Chondrocyte (in vitro differentiated cells): ENCODE measurements at regions not wholly inside any gene's neighbourhood (a gene's known extent, or its start where the extent isn't known, plus 50 kb on each side); places are given as distances from the start of the nearest gene placed in this dataset.

Experiments
- DNase-seq: peaks from one replicate; pipeline ENCODE4 v3.0.0; 2021; ENCODE audit warnings: mixed read lengths, low spot score
- H3K27ac Mint-ChIP-seq: one replicate; pipeline ENCODE4 v1.8.0; 2021; ENCODE audit warnings: mild to moderate bottlenecking, moderate library complexity, mixed read lengths; ENCODE audit not compliant: unreplicated experiment
- H3K27me3 Mint-ChIP-seq: 2 replicates; pipeline ENCODE4 v1.8.0; 2021; ENCODE audit warnings: low read depth, mixed read lengths
- H3K36me3 Mint-ChIP-seq: 2 replicates; pipeline ENCODE4 v1.8.0; 2021; ENCODE audit warnings: low read depth, mixed read lengths
- H3K4me1 Mint-ChIP-seq: 2 replicates; pipeline ENCODE4 v1.8.0; 2021; ENCODE audit warnings: low read depth, mild to moderate bottlenecking, mixed read lengths
- H3K4me3 Mint-ChIP-seq: one replicate; pipeline ENCODE4 v1.8.0; 2021; ENCODE audit warnings: mild to moderate bottlenecking, moderate library complexity, mixed read lengths; ENCODE audit not compliant: unreplicated experiment
- H3K9me3 Mint-ChIP-seq: 2 replicates; pipeline ENCODE4 v1.8.0; 2021; ENCODE audit warnings: low read depth, mixed read lengths
- TF ChIP-seq, protein P1 (sequence below): fragments of 200-600 bp; sonication (generic); IDR thresholded peaks from 2 replicates; pipeline ENCODE4 v1.5.0; 2021; ENCODE audit warnings: antibody characterized with exemption, mild to moderate bottlenecking, moderate library complexity

DNA sequence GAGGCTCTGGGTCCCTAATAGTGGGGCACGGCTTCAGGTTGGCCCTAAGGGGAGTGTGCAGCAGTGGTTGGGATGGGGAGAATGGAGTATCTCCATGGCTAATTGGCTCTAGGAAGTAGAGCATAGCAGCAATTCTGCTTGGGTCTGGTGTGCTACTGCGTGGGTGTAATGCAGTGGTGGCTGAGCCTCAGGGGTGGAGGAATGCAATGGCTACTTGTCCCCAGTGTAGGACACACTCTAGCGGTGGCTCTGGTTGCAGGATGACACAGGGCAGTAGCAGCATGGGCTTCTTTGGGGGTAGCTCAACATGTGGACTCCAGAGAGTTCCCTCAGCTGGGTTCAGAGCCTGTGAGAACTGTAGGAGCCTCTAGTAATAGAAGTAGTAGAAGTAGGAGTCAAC lies 91.2 kb upstream of the FAM78B start:
- Mint-ChIP-seq H3K27ac (no peak overlapping the region), H3K4me1 (no peaks in the 10 kb centered on the region), H3K4me3 (no peak overlapping the region), H3K27me3 (no peaks in the 10 kb centered on the region), H3K36me3 (no peaks in the 10 kb centered on the region), H3K9me3 (peaks cover 30% of the 10 kb centered on the region)
- DNase-seq: no peak
- TF ChIP-seq, protein P1, sequence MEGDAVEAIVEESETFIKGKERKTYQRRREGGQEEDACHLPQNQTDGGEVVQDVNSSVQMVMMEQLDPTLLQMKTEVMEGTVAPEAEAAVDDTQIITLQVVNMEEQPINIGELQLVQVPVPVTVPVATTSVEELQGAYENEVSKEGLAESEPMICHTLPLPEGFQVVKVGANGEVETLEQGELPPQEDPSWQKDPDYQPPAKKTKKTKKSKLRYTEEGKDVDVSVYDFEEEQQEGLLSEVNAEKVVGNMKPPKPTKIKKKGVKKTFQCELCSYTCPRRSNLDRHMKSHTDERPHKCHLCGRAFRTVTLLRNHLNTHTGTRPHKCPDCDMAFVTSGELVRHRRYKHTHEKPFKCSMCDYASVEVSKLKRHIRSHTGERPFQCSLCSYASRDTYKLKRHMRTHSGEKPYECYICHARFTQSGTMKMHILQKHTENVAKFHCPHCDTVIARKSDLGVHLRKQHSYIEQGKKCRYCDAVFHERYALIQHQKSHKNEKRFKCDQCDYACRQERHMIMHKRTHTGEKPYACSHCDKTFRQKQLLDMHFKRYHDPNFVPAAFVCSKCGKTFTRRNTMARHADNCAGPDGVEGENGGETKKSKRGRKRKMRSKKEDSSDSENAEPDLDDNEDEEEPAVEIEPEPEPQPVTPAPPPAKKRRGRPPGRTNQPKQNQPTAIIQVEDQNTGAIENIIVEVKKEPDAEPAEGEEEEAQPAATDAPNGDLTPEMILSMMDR: no peak

DNA sequence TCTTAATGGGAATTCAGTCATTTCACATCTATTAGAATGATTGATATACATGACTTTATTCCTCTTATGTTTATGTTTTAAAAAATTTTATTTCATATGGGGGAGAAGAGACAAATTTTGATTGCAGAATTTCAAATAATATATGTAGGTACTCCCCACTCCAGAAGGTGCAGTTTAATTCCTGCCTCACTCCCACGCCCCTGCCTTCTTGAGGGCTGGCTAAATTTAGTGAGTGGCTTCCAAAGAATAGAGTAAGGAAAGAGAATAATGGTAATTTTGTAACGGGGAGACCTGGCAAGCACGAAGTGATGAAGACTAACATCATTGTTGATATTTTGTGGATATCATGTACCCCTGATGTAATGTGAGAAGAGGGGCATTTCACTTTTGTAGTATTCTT lies 94.7 kb upstream of the FAM78B start:
- Mint-ChIP-seq H3K4me3 (no peak overlapping the region), H3K36me3 (no peaks in the 10 kb centered on the region), H3K9me3 (peaks cover 10% of the 10 kb centered on the region), H3K27ac (no peak overlapping the region), H3K4me1 (no peaks in the 10 kb centered on the region), H3K27me3 (no peaks in the 10 kb centered on the region)
- TF ChIP-seq, protein P1: no peak
- DNase-seq: no peak

DNA sequence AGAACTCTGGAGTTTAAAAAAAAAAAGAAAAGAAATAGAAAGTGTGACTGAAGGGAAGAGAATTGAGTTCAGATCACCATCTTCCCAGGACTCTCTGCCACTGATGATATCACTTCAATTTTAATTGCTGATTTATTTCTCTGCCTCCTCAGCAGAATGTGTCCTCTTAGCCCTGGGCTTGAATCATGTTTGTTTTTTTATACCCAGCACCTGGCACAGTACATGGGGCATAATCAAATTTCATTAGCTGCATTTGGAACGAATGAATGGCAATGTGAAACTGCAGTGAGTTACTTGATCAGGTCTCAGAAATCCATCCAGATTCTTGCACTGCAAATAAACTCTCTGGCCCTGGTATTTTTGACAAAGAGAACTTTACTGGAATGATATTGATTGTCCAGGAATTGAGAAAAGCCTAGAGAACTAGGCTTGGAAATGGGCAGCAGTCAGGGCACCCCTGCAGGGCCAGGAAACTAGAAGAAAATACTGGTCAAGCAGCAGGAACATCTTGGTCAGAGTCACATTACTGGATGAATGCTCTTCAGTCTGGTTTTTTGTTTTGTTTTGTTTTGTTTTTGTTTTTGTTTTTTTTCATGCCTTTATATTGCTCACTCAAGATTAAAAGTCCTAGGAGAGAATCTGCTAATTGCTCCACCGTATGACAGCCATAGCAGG lies 103.8 kb upstream of the FAM78B start:
- no peaks in the 10 kb centered on the region for H3K4me1 Mint-ChIP-seq
- H3K9me3 Mint-ChIP-seq: peaks cover 15% of the 10 kb centered on the region
- no peak overlapping the region for H3K27ac Mint-ChIP-seq
- no peaks in the 10 kb centered on the region for H3K36me3 Mint-ChIP-seq
- TF ChIP-seq, protein P1: no peak
- DNase-seq: no peak
- H3K27me3 Mint-ChIP-seq: no peaks in the 10 kb centered on the region
- no peak overlapping the region for H3K4me3 Mint-ChIP-seq

DNA sequence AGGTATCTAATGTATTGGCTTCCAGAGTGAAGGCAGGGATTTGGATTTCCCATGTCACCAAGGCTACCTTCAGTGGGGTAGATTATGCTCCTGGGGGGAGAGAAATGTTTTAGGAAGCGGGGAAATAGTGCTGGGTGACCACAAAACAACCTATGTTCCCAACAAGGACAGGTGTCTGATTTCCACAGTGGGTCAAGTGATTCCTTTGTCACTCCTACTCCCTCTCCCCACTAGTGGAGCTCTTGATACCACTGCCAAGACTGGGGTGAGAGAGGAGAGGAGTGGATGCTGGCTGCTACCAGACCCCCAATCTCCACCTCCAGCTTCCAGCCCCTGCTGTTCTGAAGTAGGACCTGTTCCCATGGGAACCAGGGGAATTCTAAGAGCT lies 104.3 kb upstream of the FAM78B start:
- no peaks in the 10 kb centered on the region for H3K36me3 Mint-ChIP-seq
- TF ChIP-seq, protein P1: no peak
- no peaks in the 10 kb centered on the region for H3K27me3 Mint-ChIP-seq
- no peak overlapping the region for H3K4me3 Mint-ChIP-seq
- DNase-seq: no peak
- no peaks in the 10 kb centered on the region for H3K4me1 Mint-ChIP-seq
- H3K9me3 Mint-ChIP-seq: peaks cover 17% of the 10 kb centered on the region
- no peak overlapping the region for H3K27ac Mint-ChIP-seq

DNA sequence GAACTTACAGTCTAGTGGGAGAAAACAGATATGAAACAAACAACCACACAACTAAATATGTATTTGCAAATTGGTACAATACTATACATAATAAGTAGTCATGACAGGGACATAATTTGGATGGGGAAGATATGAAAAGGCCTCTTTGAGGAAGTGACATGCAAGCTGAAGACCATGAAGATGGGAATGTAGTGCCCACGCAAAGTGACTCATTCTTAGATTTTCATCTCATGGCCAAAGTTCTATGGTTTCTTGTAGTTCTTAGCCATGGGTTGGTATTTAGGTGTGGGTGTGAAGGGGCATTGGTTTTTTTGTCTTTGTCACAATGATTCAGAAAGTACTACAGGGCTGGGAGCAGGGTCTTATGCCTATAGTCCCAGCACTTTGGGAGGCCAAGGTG lies 105.4 kb upstream of the FAM78B start:
- Mint-ChIP-seq H3K4me1 (no peaks in the 10 kb centered on the region), H3K27me3 (no peaks in the 10 kb centered on the region), H3K4me3 (no peak overlapping the region), H3K9me3 (peaks cover 18% of the 10 kb centered on the region), H3K27ac (no peak overlapping the region), H3K36me3 (no peaks in the 10 kb centered on the region)
- TF ChIP-seq, protein P1: no peak
- no peak for DNase-seq
